ENCODE measurements at regions not wholly inside any gene's neighbourhood (a gene's known extent, or its start where the extent isn't known, plus 50 kb on each side); places are given as distances from the start of the nearest gene placed in this dataset.
"Not testable (repeated sequence)": the region's sequence is repeated elsewhere in the genome, so short reads cannot be mapped to it uniquely, and the experiment has no call there.

DNA sequence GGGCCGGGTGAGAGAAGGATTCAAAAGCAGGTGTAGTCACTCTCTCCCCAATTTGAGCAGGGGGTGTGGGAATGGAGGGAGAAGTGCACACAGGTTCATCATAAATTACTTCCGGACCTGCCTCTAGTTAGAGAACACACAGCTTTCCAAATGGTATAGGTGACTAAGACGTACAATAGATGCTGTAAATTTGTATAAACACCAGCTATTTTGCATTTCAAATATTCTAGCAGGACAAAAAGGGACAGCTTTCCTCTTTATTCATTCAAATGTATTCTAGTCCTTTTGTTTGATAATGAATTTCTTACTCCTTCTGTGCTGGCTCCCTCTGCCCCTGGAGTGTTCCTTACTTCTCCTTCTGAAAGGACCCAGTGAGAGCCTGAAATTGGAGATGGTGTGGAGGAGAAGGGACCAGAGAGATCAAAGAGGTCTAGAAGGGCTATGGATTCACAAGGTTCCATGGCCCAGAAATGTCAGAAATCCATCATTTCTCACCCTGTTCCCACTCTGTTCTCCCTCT is 53.2 kb upstream of the SH3BP4 start:
- TF ChIP-seq BACH2 (CRISPR knock-in tag; IDR thresholded peaks at IDR 0.05; ENCODE audit: borderline replicate concordance) (no peak), ZNF8 (CRISPR knock-in tag; IDR thresholded peaks at IDR 0.05) (no peak), GLIS3 (CRISPR knock-in tag; IDR thresholded peaks at IDR 0.05) (no peak), TOX (CRISPR knock-in tag; IDR thresholded peaks at IDR 0.05; ENCODE audit: borderline replicate concordance) (no peak), CREB5 (CRISPR knock-in tag; IDR thresholded peaks at IDR 0.05; ENCODE audit: low read depth) (no peak), ZC3H10 (CRISPR knock-in tag; IDR thresholded peaks at IDR 0.05) (no peak), ESRRG (CRISPR knock-in tag; IDR thresholded peaks at IDR 0.05) (no peak), TCF4 (CRISPR knock-in tag; IDR thresholded peaks at IDR 0.05; ENCODE audit: borderline replicate concordance) (no peak), CSRNP3 (CRISPR knock-in tag; IDR thresholded peaks at IDR 0.05) (no peak), RARB (CRISPR knock-in tag; IDR thresholded peaks at IDR 0.05) (no peak), ZNF565 (CRISPR knock-in tag; conservative IDR thresholded peaks at IDR 0.05; ENCODE audit: low read depth) (no peak)
- no peak for ATAC-seq

GRCh38 chr2:234888442-234888841 is 63.4 kb upstream of the SH3BP4 start:
- not testable (repeated sequence) for ATAC-seq

GRCh38 chr2:234887195-234887594 is 64.6 kb upstream of the SH3BP4 start:
- ATAC-seq, result no peak
- TF ChIP-seq ZFP3 (CRISPR knock-in tag; IDR thresholded peaks at IDR 0.05) (no peak), ESRRG (CRISPR knock-in tag; IDR thresholded peaks at IDR 0.05) (no peak), RARB (CRISPR knock-in tag; IDR thresholded peaks at IDR 0.05) (no peak), CREB5 (CRISPR knock-in tag; IDR thresholded peaks at IDR 0.05; ENCODE audit: low read depth) (no peak), ZFP30 (CRISPR knock-in tag; IDR thresholded peaks at IDR 0.05) (no peak), SNAI2 (CRISPR knock-in tag; IDR thresholded peaks at IDR 0.05) (no peak), BACH2 (CRISPR knock-in tag; IDR thresholded peaks at IDR 0.05; ENCODE audit: borderline replicate concordance) (no peak), PPARA (CRISPR knock-in tag; IDR thresholded peaks at IDR 0.05; ENCODE audit: borderline replicate concordance) (no peak), TSHZ2 (CRISPR knock-in tag; IDR thresholded peaks at IDR 0.05) (no peak), ARNTL (CRISPR knock-in tag; IDR thresholded peaks at IDR 0.05; ENCODE audit: borderline replicate concordance, low read depth) (no peak)

GRCh38 chr2:234885886-234886285 is 65.9 kb upstream of the SH3BP4 start:
- TF ChIP-seq BACH2 (CRISPR knock-in tag; IDR thresholded peaks at IDR 0.05; ENCODE audit: borderline replicate concordance) (no peak), TCF4 (CRISPR knock-in tag; IDR thresholded peaks at IDR 0.05; ENCODE audit: borderline replicate concordance) (no peak), ZFP3 (CRISPR knock-in tag; IDR thresholded peaks at IDR 0.05) (no peak)
- ATAC-seq, result no peak

- TF ChIP-seq ARNTL (CRISPR knock-in tag; IDR thresholded peaks at IDR 0.05; ENCODE audit: borderline replicate concordance, low read depth), result no peak
- TF ChIP-seq, protein P1, sequence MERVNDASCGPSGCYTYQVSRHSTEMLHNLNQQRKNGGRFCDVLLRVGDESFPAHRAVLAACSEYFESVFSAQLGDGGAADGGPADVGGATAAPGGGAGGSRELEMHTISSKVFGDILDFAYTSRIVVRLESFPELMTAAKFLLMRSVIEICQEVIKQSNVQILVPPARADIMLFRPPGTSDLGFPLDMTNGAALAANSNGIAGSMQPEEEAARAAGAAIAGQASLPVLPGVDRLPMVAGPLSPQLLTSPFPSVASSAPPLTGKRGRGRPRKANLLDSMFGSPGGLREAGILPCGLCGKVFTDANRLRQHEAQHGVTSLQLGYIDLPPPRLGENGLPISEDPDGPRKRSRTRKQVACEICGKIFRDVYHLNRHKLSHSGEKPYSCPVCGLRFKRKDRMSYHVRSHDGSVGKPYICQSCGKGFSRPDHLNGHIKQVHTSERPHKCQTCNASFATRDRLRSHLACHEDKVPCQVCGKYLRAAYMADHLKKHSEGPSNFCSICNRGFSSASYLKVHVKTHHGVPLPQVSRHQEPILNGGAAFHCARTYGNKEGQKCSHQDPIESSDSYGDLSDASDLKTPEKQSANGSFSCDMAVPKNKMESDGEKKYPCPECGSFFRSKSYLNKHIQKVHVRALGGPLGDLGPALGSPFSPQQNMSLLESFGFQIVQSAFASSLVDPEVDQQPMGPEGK (CRISPR knock-in tag; IDR thresholded peaks at IDR 0.05; ENCODE audit: borderline replicate concordance), result no peak
- TF ChIP-seq PPARA (CRISPR knock-in tag; IDR thresholded peaks at IDR 0.05; ENCODE audit: borderline replicate concordance), result no peak
- TF ChIP-seq ZFP30 (CRISPR knock-in tag; IDR thresholded peaks at IDR 0.05), result no peak
- no peak for TF ChIP-seq RARB (CRISPR knock-in tag; IDR thresholded peaks at IDR 0.05)
- no peak for TF ChIP-seq OSR1 (CRISPR knock-in tag; IDR thresholded peaks at IDR 0.05)
- no peak for TF ChIP-seq ZNF70 (CRISPR knock-in tag; IDR thresholded peaks at IDR 0.05)
- no peak for TF ChIP-seq ESRRG (CRISPR knock-in tag; IDR thresholded peaks at IDR 0.05)
- TF ChIP-seq ZNF8 (CRISPR knock-in tag; IDR thresholded peaks at IDR 0.05), result no peak
- TF ChIP-seq CREB5 (CRISPR knock-in tag; IDR thresholded peaks at IDR 0.05; ENCODE audit: low read depth), result no peak
- TF ChIP-seq ZNF565 (CRISPR knock-in tag; conservative IDR thresholded peaks at IDR 0.05; ENCODE audit: low read depth), result no peak
- TF ChIP-seq ISL1 (CRISPR knock-in tag; IDR thresholded peaks at IDR 0.05), result no peak
- no peak for TF ChIP-seq GLIS3 (CRISPR knock-in tag; IDR thresholded peaks at IDR 0.05)
- no peak for TF ChIP-seq CSRNP3 (CRISPR knock-in tag; IDR thresholded peaks at IDR 0.05)
- TF ChIP-seq TOX (CRISPR knock-in tag; IDR thresholded peaks at IDR 0.05; ENCODE audit: borderline replicate concordance), result no peak
- ATAC-seq, result no peak
Measured at GRCh38 chr2:234885118-234885517, 66.7 kb upstream of the SH3BP4 start.

Measured in SK-N-SH treated with all-trans-retinoic acid at 6 μM for 48 hours (cell line).